AG10803 (cell line): ENCODE measurements at regions not wholly inside any gene's neighbourhood (a gene's known extent, or its start where the extent isn't known, plus 50 kb on each side); places are given as distances from the start of the nearest gene placed in this dataset.

ENCODE experiments used
- DNase-seq: peaks from one replicate; pipeline ENCODE4 v3.0.0; 2010; ENCODE audit warnings: low read depth
- H3K4me3 ChIP-seq: 2 replicates; pipeline ENCODE4 v1.5.1; 2011; ENCODE audit warnings: mild to moderate bottlenecking, low read length, control low read depth
- CTCF ChIP-seq: conservative IDR thresholded peaks from 2 replicates; pipeline ENCODE4 v1.5.1; 2011; ENCODE audit warnings: mild to moderate bottlenecking, low read length, control low read depth, inconsistent platforms

- TF ChIP-seq CTCF: peak; percentile 88
- no peak overlapping the region for H3K4me3 ChIP-seq
- DNase-seq: peak; percentile 63
Observed at GRCh38 chr7:112898432-112899290, 108.5 kb upstream of the TMEM168 start.

DNA sequence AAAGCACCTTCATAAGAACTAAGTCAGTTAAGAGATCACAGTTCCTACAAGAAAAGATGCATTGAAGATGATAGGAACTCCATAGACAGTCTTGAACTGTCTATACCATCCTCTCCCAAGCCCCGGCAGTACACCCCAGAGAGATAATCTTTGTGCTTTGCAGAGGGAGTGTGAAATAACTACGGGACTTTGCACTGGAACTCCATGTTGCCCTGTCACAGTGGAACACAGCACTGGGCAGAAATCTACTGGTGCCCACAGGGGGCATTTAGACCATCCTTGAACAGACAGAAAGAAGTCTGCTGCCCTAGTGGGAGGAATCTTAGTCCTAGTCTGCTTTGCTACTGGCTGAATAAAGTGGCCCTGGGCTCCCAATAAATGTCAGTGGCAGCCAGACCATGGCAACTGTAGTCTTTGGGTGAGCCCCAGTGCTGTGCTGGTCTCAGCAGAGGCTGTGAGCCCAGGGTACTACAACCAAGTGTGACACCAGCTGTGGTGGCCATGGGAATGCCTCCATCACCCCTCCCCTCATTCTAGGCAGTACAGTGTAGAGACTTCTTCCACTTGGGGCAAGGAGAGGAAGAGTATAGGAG is 107.7 kb upstream of the TMEM168 start:
- no peak for TF ChIP-seq CTCF
- DNase-seq: no peak
- H3K4me3 ChIP-seq: no peak overlapping the region

DNA sequence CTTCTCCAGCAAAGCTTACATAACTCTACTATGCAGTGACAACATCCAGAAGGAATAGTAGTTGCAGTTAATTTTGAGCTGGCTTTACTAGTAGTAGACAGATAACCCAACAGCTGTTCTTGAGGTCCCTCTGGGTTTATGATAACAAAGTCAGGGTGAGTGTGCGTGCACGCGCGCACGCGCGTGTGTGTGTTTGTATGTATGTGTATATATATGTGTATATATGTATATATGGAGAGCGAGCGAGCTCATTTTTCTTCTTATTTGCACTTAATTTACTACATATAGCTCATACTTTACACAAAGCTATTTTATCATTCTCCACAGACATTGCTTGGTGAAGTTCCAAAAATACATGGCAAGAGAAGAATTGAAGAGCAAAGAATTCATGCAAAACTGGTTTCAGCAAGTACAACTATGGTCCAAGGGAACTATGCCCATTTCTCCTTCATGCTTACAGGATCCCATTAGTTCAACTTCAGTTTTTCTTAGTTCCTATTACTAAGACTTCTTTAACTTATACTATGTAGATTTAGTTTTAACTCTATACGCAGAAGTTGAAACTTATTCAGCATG is 105.9 kb upstream of the TMEM168 start:
- no peak for DNase-seq
- no peak for TF ChIP-seq CTCF
- no peak overlapping the region for H3K4me3 ChIP-seq

DNA sequence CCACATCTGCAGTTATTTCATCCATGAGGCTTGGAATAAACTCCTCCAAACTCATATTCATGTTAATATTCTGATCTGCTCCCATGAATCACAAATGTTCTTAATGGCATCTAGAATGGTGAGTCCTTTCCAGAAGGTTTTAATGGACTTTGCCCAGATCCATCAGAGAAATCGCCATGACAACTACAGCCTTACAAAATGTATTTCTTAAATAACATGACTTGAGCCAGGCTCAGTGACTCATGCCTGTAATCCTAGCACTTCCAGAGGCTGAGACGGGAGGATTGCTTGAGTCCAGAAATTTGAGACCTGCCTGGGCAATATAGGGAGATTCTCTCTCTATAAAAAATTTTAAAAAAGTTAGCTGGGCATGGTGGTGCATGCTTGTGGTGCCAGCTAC is 102.1 kb upstream of the TMEM168 start:
- H3K4me3 ChIP-seq: no peak overlapping the region
- peak; percentile 55 for DNase-seq
- no peak for TF ChIP-seq CTCF

DNA sequence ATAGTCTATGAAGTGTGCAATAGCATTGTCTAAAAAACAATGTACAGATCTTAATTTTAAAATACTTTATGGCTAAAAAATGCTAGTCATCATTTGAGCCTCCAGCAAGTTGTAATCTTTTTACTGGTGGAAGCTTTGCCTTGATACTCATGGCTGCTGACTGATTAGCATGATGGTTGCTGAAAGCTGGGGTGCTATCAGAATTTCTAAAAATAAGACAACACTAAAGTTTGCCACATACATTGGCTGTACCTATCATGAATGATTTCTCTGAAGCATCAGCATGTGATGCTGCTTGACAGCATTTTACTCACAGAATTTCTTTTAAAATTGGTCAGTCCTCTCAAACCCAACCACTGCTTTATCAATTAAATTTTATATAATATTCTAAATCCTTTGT is 101.5 kb upstream of the TMEM168 start:
- no peak for TF ChIP-seq CTCF
- H3K4me3 ChIP-seq: no peak overlapping the region
- no peak for DNase-seq

DNA sequence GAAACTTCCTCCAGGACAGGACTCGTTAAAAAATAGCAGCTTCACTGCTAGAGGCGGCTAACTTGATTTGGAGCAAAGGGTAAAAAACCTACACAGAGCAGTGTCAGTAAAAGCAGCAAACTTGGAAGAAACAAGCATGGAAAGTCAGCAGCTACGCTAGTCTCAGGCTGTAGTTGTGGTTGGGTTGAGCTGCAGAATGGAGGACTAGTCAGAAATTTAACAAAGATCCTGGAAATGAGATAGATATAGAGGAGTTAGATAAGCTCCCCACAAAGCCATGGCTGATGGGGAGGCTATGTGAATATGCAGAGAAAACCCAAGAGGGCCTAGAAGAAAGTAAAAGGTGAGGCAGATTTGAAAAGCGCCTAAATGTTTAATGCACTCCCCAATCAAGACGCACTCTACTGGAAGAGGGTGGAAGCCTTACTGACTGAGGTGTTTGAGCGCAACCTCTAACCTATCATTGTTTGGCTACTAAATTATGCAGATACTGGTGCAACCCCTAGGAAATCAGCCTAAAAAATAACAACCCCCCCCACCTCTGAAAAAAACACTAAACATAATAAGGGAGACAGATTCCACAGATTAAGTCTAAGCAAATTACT is 99.7 kb upstream of the TMEM168 start:
- H3K4me3 ChIP-seq: no peak overlapping the region
- no peak for TF ChIP-seq CTCF
- no peak for DNase-seq
